ENCODE measurements at regions not wholly inside any gene's neighbourhood (a gene's known extent, or its start where the extent isn't known, plus 50 kb on each side); places are given as distances from the start of the nearest gene placed in this dataset.

DNA sequence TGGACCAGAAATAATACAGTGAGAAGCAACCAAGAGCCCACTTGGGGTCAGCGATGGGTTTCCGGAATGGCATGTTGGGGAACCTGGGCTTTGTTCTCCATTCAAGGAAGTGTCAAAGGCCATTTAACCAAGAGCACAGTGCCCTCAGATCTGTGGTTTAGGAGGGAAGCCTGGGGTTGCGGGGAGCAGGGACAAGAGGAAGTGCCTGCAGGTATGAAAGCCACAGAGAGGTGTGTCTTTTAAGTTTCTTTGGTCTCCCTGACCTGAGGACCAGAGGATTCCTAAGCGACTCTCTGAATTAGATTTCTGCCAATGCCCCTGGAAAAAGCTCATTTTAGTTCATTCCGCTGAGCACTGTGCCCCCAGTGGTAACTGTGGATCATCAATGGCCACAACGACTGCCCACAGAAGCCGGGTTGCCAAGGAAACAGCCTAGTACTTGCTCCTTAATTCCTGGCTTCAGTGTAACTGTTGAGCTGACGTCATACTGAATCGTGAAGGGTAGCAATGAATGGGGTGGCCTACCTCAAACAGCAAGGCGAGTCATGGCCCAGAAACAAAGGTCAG is 107.3 kb upstream of the SPIN1 start:
- intact Hi-C loops (cut with DNase I), result no loop called here
- H3K27ac ChIP-seq, result no peak overlapping the region

DNA sequence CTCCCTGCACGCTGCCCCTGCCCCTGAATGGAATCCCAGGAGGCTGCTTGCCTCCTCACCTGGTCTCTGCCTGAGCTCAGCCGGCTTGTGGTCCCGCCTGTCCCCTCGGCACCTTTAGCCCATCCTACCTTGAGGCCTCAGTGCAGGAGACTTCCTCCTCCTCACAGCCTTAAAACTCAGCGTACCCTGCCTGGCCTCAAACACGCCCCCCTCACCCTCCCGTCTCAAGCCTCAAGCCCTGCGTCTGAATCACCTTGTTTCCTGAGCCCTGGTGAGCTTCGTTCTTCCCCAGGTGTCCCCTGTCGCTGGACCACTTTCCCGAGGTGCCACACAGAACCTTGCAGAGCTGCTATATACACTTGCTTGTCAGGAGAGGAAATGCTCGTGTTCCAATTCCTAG is 110.2 kb upstream of the SPIN1 start:
- H3K27me3 ChIP-seq, result no peaks in the 10 kb centered on the region
- DNase-seq (no peak), ATAC-seq (no peak)
- peaks cover 0 to 1% (median 0%) of the 10 kb centered on the region in 12 donors for H3K9me3 ChIP-seq
- H3K4me1 ChIP-seq, result no peaks in the 10 kb centered on the region
- no peak overlapping the region for H3K4me3 ChIP-seq
- 82 to 85% (median 84%) methylated on average over 12 of the region's 12 CpGs for WGBS, 4 donors
- H3K27ac ChIP-seq, result no peak overlapping the region
- intact Hi-C loops (cut with DNase I), result no loop called here
- no peaks in the 10 kb centered on the region for H3K36me3 ChIP-seq
- no peak for TF ChIP-seq POLR2A (IDR thresholded peaks at IDR 0.05)
- TF ChIP-seq, protein P1, sequence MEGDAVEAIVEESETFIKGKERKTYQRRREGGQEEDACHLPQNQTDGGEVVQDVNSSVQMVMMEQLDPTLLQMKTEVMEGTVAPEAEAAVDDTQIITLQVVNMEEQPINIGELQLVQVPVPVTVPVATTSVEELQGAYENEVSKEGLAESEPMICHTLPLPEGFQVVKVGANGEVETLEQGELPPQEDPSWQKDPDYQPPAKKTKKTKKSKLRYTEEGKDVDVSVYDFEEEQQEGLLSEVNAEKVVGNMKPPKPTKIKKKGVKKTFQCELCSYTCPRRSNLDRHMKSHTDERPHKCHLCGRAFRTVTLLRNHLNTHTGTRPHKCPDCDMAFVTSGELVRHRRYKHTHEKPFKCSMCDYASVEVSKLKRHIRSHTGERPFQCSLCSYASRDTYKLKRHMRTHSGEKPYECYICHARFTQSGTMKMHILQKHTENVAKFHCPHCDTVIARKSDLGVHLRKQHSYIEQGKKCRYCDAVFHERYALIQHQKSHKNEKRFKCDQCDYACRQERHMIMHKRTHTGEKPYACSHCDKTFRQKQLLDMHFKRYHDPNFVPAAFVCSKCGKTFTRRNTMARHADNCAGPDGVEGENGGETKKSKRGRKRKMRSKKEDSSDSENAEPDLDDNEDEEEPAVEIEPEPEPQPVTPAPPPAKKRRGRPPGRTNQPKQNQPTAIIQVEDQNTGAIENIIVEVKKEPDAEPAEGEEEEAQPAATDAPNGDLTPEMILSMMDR (IDR thresholded peaks at IDR 0.05), result no peak

More for the DNA sequence above, 107.3 kb upstream of the SPIN1 start:
- WGBS, 4 donors, result 60 to 82% (median 66%) methylated on average over 10 of the region's 10 CpGs
- H3K9me3 ChIP-seq, result peaks cover 0 to 13% (median 0%) of the 10 kb centered on the region in 12 donors
- no peak for ATAC-seq
- TF ChIP-seq, protein P1 (IDR thresholded peaks at IDR 0.05), result no peak
- no peak for TF ChIP-seq POLR2A (IDR thresholded peaks at IDR 0.05)
- H3K27me3 ChIP-seq, result no peaks in the 10 kb centered on the region
- H3K4me1 ChIP-seq, result no peaks in the 10 kb centered on the region
- no peak overlapping the region for H3K4me3 ChIP-seq
- H3K36me3 ChIP-seq, result no peaks in the 10 kb centered on the region
- no peak for DNase-seq

DNA sequence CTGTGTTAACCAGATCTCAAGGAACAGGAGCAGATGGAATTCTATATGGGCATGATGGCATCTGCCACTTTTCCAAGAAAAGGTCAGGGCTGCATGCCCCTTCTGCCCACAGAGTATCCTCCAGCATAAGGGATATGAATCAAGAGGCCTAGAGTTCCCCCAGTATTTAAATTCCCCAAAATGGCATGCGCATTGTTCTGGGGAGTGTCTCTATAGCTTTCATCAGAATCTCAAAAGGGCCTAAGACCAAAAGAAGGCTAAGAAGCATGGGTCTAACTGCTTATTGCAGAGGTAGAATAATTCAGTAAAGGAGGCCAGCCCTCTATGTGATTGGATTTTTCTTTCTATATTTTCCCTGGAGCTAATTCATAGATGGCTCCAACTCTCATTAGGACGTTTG is 114.2 kb upstream of the SPIN1 start:
- 78 to 85% (median 81%) methylated on average over 2 of the region's 2 CpGs for WGBS, 4 donors
- no peaks in the 10 kb centered on the region for H3K27me3 ChIP-seq
- no peak for ATAC-seq
- no peaks in the 10 kb centered on the region for H3K9me3 ChIP-seq
- no peak for TF ChIP-seq POLR2A (IDR thresholded peaks at IDR 0.05)
- TF ChIP-seq, protein P1 (IDR thresholded peaks at IDR 0.05), result no peak
- H3K27ac ChIP-seq, result no peak overlapping the region
- no peaks in the 10 kb centered on the region for H3K36me3 ChIP-seq
- no peak for DNase-seq
- no peaks in the 10 kb centered on the region for H3K4me1 ChIP-seq
- H3K4me3 ChIP-seq, result no peak overlapping the region
- intact Hi-C loops (cut with DNase I), result no loop called here

DNA sequence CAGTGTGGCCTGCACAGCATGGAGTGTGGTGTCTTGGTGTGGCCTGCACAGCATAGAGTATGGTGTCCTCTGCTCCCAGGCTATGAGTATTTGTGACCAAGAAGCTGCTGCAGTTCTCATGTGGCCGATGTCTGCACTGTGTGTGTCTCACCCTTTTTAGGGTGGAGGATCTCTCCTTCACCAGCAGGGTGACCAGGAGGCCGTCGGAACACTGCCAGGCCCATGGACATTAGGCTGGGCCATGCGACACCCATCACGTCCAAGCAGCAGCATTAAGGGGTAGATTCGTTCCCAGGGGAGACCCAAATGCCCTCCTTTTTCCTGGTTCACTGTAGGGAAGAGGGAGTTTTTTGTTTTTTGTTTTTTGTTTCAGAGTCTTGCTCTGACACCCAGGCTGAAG is 115.3 kb upstream of the SPIN1 start:
- no peaks in the 10 kb centered on the region for H3K4me1 ChIP-seq
- TF ChIP-seq POLR2A (IDR thresholded peaks at IDR 0.05), result no peak
- TF ChIP-seq, protein P1 (IDR thresholded peaks at IDR 0.05), result no peak
- no peaks in the 10 kb centered on the region for H3K36me3 ChIP-seq
- no peak overlapping the region for H3K27ac ChIP-seq
- no peak for DNase-seq
- no peak overlapping the region for H3K4me3 ChIP-seq
- WGBS, 4 donors, result 85 to 95% (median 87%) methylated on average over 5 to 6 of the region's 6 CpGs
- H3K9me3 ChIP-seq, result no peaks in the 10 kb centered on the region
- no peak for ATAC-seq
- intact Hi-C loops (cut with DNase I), result no loop called here
- no peaks in the 10 kb centered on the region for H3K27me3 ChIP-seq
